ENCODE measurements at regions not wholly inside any gene's neighbourhood (a gene's known extent, or its start where the extent isn't known, plus 50 kb on each side); places are given as distances from the start of the nearest gene placed in this dataset.

- TF ChIP-seq, protein P1, sequence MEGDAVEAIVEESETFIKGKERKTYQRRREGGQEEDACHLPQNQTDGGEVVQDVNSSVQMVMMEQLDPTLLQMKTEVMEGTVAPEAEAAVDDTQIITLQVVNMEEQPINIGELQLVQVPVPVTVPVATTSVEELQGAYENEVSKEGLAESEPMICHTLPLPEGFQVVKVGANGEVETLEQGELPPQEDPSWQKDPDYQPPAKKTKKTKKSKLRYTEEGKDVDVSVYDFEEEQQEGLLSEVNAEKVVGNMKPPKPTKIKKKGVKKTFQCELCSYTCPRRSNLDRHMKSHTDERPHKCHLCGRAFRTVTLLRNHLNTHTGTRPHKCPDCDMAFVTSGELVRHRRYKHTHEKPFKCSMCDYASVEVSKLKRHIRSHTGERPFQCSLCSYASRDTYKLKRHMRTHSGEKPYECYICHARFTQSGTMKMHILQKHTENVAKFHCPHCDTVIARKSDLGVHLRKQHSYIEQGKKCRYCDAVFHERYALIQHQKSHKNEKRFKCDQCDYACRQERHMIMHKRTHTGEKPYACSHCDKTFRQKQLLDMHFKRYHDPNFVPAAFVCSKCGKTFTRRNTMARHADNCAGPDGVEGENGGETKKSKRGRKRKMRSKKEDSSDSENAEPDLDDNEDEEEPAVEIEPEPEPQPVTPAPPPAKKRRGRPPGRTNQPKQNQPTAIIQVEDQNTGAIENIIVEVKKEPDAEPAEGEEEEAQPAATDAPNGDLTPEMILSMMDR (IDR thresholded peaks at IDR 0.05), result no peak
- TF ChIP-seq POLR2AphosphoS5 (IDR thresholded peaks at IDR 0.05) (no peak), POLR2A (IDR thresholded peaks at IDR 0.05) (no peak)
These were observed 146.2 kb downstream of the GATB start for GRCh38 chr4:151614561-151614960.

Measured in suprapubic skin (tissue), 4 donors.